ENCODE measurements at regions not wholly inside any gene's neighbourhood (a gene's known extent, or its start where the extent isn't known, plus 50 kb on each side); places are given as distances from the start of the nearest gene placed in this dataset.

DNA sequence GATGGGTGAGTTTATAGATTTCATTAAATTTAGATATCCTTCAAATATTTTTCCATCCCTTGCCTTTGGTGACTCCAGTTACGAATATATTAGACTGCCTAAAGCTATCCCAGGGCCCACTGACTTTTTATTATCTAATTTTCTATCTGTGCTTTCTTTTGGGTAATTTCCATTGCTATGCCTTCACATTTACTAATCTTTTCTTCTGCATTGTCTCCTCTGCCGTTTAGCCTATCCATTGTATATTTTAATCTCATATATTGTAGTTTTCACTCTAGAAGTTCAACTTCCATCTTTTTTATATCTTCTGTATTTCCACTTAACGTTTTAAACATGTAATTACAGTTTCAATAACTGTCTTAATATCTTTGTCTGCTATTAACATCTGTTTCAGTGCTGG is 78.6 kb upstream of the HDAC9 start:
- CTCF ChIA-PET: interaction anchor here (1.0 kb wide), 1 partner anchor 16 kb away, joined by 3 read pairs; no protein-coding TSS in a partner anchor

DNA sequence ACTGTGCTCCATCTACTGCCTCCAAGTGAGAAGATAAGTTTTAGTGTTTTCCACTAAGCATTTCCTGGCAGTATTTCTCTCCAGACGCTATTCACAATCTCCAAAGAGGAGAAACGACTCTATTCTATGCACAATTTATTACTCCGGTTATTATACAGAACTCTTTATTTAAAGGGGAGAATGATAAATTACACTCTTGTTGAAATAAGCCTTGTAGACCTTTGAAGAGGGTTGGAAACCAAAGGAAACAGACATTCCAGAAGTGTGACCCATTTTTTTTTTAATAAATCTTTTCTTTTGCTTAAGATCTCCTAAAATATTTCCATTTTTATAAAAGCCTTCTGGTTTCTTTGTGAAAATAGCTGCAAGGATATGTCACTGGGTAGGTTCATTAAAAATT is 76.1 kb upstream of the HDAC9 start:
- Mint-ChIP-seq H3K27me3 (ENCODE audit: insufficient read depth, unreplicated experiment) (no peaks in the 10 kb centered on the region), H3K4me3 (ENCODE audit: unreplicated experiment) (no peak overlapping the region), H3K27ac (ENCODE audit: low read depth, unreplicated experiment) (peak overlapping the region; percentile 87), H3K4me1 (ENCODE audit: insufficient read depth, unreplicated experiment) (peaks cover 13% of the 10 kb centered on the region), H3K9me3 (ENCODE audit: unreplicated experiment) (no peaks in the 10 kb centered on the region), H3K36me3 (ENCODE audit: insufficient read depth, unreplicated experiment) (no peaks in the 10 kb centered on the region)
- CTCF ChIA-PET: interaction anchor here (0.7 to 0.9 kb wide), 2 partner anchors 17 to 1506 kb away, joined by 3 read pairs; no protein-coding TSS in a partner anchor
- TF ChIP-seq, protein P1, sequence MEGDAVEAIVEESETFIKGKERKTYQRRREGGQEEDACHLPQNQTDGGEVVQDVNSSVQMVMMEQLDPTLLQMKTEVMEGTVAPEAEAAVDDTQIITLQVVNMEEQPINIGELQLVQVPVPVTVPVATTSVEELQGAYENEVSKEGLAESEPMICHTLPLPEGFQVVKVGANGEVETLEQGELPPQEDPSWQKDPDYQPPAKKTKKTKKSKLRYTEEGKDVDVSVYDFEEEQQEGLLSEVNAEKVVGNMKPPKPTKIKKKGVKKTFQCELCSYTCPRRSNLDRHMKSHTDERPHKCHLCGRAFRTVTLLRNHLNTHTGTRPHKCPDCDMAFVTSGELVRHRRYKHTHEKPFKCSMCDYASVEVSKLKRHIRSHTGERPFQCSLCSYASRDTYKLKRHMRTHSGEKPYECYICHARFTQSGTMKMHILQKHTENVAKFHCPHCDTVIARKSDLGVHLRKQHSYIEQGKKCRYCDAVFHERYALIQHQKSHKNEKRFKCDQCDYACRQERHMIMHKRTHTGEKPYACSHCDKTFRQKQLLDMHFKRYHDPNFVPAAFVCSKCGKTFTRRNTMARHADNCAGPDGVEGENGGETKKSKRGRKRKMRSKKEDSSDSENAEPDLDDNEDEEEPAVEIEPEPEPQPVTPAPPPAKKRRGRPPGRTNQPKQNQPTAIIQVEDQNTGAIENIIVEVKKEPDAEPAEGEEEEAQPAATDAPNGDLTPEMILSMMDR (IDR thresholded peaks at IDR 0.05; ENCODE audit: unreplicated experiment): no peak
- no peak for DNase-seq (ENCODE audit: unreplicated experiment)
- BruUV-seq (replicated peaks): no TSS peak
- intact Hi-C loops (cut with micrococcal nuclease): no loop called here
- POLR2A ChIA-PET: interaction anchor here (0.6 to 2.7 kb wide), 3 partner anchors 42 to 430 kb away, joined by 3 to 16 read pairs (median 3); no protein-coding TSS in a partner anchor

More for the DNA sequence above, 78.6 kb upstream of the HDAC9 start:
- no TSS peak for BruUV-seq (replicated peaks)
- no peaks in the 10 kb centered on the region for H3K9me3 Mint-ChIP-seq (ENCODE audit: unreplicated experiment)
- intact Hi-C loops (cut with micrococcal nuclease): no loop called here
- H3K36me3 Mint-ChIP-seq (ENCODE audit: insufficient read depth, unreplicated experiment): no peaks in the 10 kb centered on the region
- H3K27me3 Mint-ChIP-seq (ENCODE audit: insufficient read depth, unreplicated experiment): no peaks in the 10 kb centered on the region
- no peak for DNase-seq (ENCODE audit: unreplicated experiment)
- no peak overlapping the region for H3K4me3 Mint-ChIP-seq (ENCODE audit: unreplicated experiment)
- TF ChIP-seq, protein P1 (IDR thresholded peaks at IDR 0.05; ENCODE audit: unreplicated experiment): no peak
- POLR2A ChIA-PET: no interaction called here
- H3K27ac Mint-ChIP-seq (ENCODE audit: low read depth, unreplicated experiment): no peak overlapping the region
- peaks cover 13% of the 10 kb centered on the region for H3K4me1 Mint-ChIP-seq (ENCODE audit: insufficient read depth, unreplicated experiment)

DNA sequence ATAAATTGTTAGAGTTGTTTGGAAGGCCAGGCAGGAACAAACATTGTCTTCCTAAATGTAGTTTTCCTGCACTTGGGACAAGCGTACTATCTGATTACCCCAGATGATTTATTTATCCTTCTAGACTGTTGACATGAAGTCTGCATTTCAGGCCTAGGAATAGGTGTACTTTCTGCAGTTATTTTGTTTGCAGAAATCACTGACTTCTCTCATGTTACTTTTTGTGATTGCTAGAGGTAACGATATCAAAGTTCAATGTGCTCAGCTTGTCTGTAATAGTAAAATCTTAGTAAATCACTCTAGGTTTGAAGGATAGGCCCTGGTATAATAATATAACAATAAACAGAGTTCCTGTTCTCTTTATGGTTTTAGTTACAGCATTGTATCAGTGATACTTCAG is 75.4 kb upstream of the HDAC9 start:
- Mint-ChIP-seq H3K27ac (ENCODE audit: low read depth, unreplicated experiment) (peak overlapping the region; percentile 87), H3K36me3 (ENCODE audit: insufficient read depth, unreplicated experiment) (no peaks in the 10 kb centered on the region), H3K4me1 (ENCODE audit: insufficient read depth, unreplicated experiment) (peaks cover 13% of the 10 kb centered on the region), H3K9me3 (ENCODE audit: unreplicated experiment) (no peaks in the 10 kb centered on the region), H3K27me3 (ENCODE audit: insufficient read depth, unreplicated experiment) (no peaks in the 10 kb centered on the region), H3K4me3 (ENCODE audit: unreplicated experiment) (no peak overlapping the region)
- CTCF ChIA-PET: interaction anchor here (0.6 to 2.3 kb wide), 4 partner anchors 17 to 1506 kb away, joined by 3 to 6 read pairs (median 3); no protein-coding TSS in a partner anchor
- no peak for DNase-seq (ENCODE audit: unreplicated experiment)
- POLR2A ChIA-PET: interaction anchor here (0.6 to 2.7 kb wide), 5 partner anchors 10 to 431 kb away, joined by 3 to 16 read pairs (median 3); no protein-coding TSS in a partner anchor
- intact Hi-C loops (cut with micrococcal nuclease): no loop called here
- TSS peak; percentile 73 for BruUV-seq (replicated peaks)
- TF ChIP-seq, protein P1 (IDR thresholded peaks at IDR 0.05; ENCODE audit: unreplicated experiment): no peak

DNA sequence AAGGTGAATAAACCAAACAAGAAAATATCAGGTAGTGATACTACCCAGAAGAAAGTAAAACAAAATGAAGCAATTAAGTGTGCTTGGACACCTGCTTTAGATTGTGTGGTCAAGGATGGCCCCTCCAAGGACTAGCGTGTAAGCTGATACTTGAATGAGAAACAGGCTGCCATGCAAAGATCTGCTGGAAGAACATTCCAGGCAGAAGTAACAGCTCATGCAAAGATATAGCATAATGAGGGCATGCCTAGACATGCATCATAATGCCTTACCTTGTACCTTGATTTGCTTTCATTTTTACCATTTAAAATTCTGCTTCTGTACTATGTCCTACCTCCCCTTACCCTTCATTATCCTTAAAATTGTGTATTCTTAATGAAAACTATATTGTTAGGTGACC is 74.8 kb upstream of the HDAC9 start:
- Mint-ChIP-seq H3K27ac (ENCODE audit: low read depth, unreplicated experiment) (peak overlapping the region; percentile 87), H3K27me3 (ENCODE audit: insufficient read depth, unreplicated experiment) (no peaks in the 10 kb centered on the region), H3K9me3 (ENCODE audit: unreplicated experiment) (no peaks in the 10 kb centered on the region), H3K36me3 (ENCODE audit: insufficient read depth, unreplicated experiment) (no peaks in the 10 kb centered on the region), H3K4me1 (ENCODE audit: insufficient read depth, unreplicated experiment) (peaks cover 13% of the 10 kb centered on the region), H3K4me3 (ENCODE audit: unreplicated experiment) (no peak overlapping the region)
- intact Hi-C loops (cut with micrococcal nuclease): no loop called here
- CTCF ChIA-PET: interaction anchor here (0.6 to 2.3 kb wide), 3 partner anchors 68 to 714 kb away, joined by 3 to 6 read pairs (median 3); no protein-coding TSS in a partner anchor
- TF ChIP-seq, protein P1 (IDR thresholded peaks at IDR 0.05; ENCODE audit: unreplicated experiment): no peak
- DNase-seq (ENCODE audit: unreplicated experiment): peak; percentile 70
- POLR2A ChIA-PET: interaction anchor here (0.6 to 2.7 kb wide), 4 partner anchors 10 to 88 kb away, joined by 3 to 16 read pairs (median 3); no protein-coding TSS in a partner anchor
- no TSS peak for BruUV-seq (replicated peaks)
